Adrenal gland (tissue), 9 donors: ENCODE measurements at regions not wholly inside any gene's neighbourhood (a gene's known extent, or its start where the extent isn't known, plus 50 kb on each side); places are given as distances from the start of the nearest gene placed in this dataset.

Source experiments
- DNase-seq, 7 donors: peaks; one replicate each; pipeline ENCODE4 v3.0.0-alpha.2; 2019 to 2020
- H3K27ac ChIP-seq, 5 donors: fragments of 200-600 bp; sonication (generic) in 4 of 5; 1 replicate in 3 of 5; 2 replicates in 2 of 5; pipeline versions ENCODE4 v1.5.1 to v1.8.0; 2016 to 2020; ENCODE audit warnings: mild to moderate bottlenecking in 1 of 5
- H3K27me3 ChIP-seq: fragments of 200-600 bp; 2 replicates; pipeline ENCODE4 v1.8.0; 2021
- H3K36me3 ChIP-seq, 2 donors: fragments of 200-600 bp; replicated peaks in 1 of 2; 1 replicate in 1 of 2; 2 replicates in 1 of 2; pipeline versions ENCODE4 v1.5.1 to v1.8.0; 2018 to 2022
- H3K4me1 ChIP-seq, 2 donors: fragments of 200-600 bp; replicated peaks in 1 of 2; 1 replicate in 1 of 2; 2 replicates in 1 of 2; pipeline versions ENCODE4 v1.5.1 to v1.8.0; 2018 to 2021
- H3K4me3 ChIP-seq, 4 donors: fragments of 200-600 bp; sonication (generic) in 3 of 4; one replicate each; pipeline ENCODE4 v1.5.1; 2016 to 2018
- H3K9me3 ChIP-seq, 3 donors: fragments of 200-600 bp; sonication (generic) in 1 of 3; replicated peaks in 1 of 3; 1 replicate in 2 of 3; 2 replicates in 1 of 3; pipeline versions ENCODE4 v1.5.1 to v1.8.0; 2016 to 2021
- CTCF ChIP-seq, 6 experiments: fragments of 450-650 bp in 4 of 6; fragments of 200-600 bp in 2 of 6; sonication (generic) in 1 of 6; IDR thresholded peaks; 1 replicate in 5 of 6; 2 replicates in 1 of 6; pipeline versions ENCODE4 v1.5.1 to v1.8.0; 2016 to 2021; ENCODE audit warnings: antibody characterized with exemption in 6 of 6, mild to moderate bottlenecking in 2 of 6, moderate library complexity in 1 of 6
- POLR2A ChIP-seq, 2 donors: fragments of 450-650 bp; IDR thresholded peaks; one replicate each; pipeline ENCODE4 v1.6.1; 2017; ENCODE audit warnings: antibody characterized with exemption in 2 of 2, mild to moderate bottlenecking in 2 of 2, moderate library complexity in 1 of 2
- WGBS, 4 donors: extraction: QIAGEN DNeasy Blood & Tissue Kit in 2 of 4; methylation state at CpG; one replicate each; pipeline versions ENCODE4 v1.1.5 to v1.1.7; 2013 to 2017; 5-methylcytosine and 5-hydroxymethylcytosine counted together
- intact Hi-C, 2 donors: fragments of 100-400 bp; cut with DNase I; formaldehyde crosslinking; loops; one replicate each; pipeline versions ENCODE4 v1.14.1 to v1.15.0; 2022 to 2023
- donor health status: healthy with polysubstance abuse.
- donor health status: Bipolar disorder and iron deficiency.
- donor health status: DM: yes; HTN: yes; CAD: no.
- donor health status: DM: no; HTN: no; CAD: no.
- donor health status: DM: no; HTN: no; CAD: no.

GRCh38 chr21:31530364-31530763 lies 129.1 kb upstream of the SOD1 start:
- TF ChIP-seq CTCF (IDR thresholded peaks at IDR 0.05) = no peak
- TF ChIP-seq POLR2A (IDR thresholded peaks at IDR 0.05) = no peak
- DNase-seq = no peak
- Histone ChIP-seq H3K27ac (no peak overlapping the region), H3K4me1 (no peaks in the 10 kb centered on the region), H3K9me3 (no peaks in the 10 kb centered on the region), H3K27me3 (no peaks in the 10 kb centered on the region), H3K4me3 (no peak overlapping the region), H3K36me3 (no peaks in the 10 kb centered on the region)
- 77 to 86% (median 81%) methylated on average over 8 to 9 of the region's 9 CpGs for WGBS, 4 donors
- intact Hi-C loops = no loop called here

GRCh38 chr21:31529406-31529805 lies 130.1 kb upstream of the SOD1 start:
- TF ChIP-seq POLR2A (IDR thresholded peaks at IDR 0.05) (no peak), CTCF (IDR thresholded peaks at IDR 0.05) (no peak)
- Histone ChIP-seq H3K36me3 (no peaks in the 10 kb centered on the region), H3K27ac (no peak overlapping the region), H3K27me3 (no peaks in the 10 kb centered on the region), H3K4me1 (no peaks in the 10 kb centered on the region), H3K9me3 (no peaks in the 10 kb centered on the region), H3K4me3 (no peak overlapping the region)
- 21 to 47% (median 35%) methylated on average over 1 of the region's 1 CpG for WGBS, 4 donors
- no peak for DNase-seq
- intact Hi-C loops = no loop called here

- H3K27ac ChIP-seq = no peak overlapping the region
- no peak for DNase-seq
- H3K27me3 ChIP-seq = no peaks in the 10 kb centered on the region
- H3K4me1 ChIP-seq = no peaks in the 10 kb centered on the region
- TF ChIP-seq CTCF (IDR thresholded peaks at IDR 0.05) (no peak), POLR2A (IDR thresholded peaks at IDR 0.05) (no peak)
- H3K36me3 ChIP-seq = no peaks in the 10 kb centered on the region
- intact Hi-C loops = no loop called here
- 69 to 77% (median 74%) methylated on average over 4 of the region's 4 CpGs for WGBS, 4 donors
- H3K4me3 ChIP-seq = no peak overlapping the region
- no peaks in the 10 kb centered on the region for H3K9me3 ChIP-seq
Observed at GRCh38 chr21:31526040-31526439, 133.5 kb upstream of the SOD1 start.

DNA sequence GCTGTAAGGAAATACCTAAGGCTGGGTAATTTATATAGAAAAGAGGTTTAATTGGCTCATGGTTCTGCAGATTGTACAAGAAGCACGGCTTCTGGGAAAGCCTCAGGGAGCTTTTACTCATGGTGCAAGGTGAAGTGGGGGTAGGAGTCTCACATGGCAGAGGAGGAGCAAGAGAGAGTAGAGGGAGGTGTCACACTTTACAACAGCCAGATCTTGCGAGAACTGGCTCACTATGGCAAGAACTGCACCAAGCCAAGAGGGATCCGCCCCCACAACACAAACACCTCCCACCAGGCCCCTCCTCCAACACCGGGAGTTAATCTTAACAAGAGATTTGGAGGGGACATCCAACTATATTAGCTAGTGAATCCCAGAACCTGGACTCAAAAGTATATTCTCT lies 135.4 kb upstream of the SOD1 start:
- Histone ChIP-seq H3K4me3 (no peak overlapping the region), H3K27ac (no peak overlapping the region), H3K4me1 (no peaks in the 10 kb centered on the region), H3K9me3 (no peaks in the 10 kb centered on the region), H3K36me3 (no peaks in the 10 kb centered on the region), H3K27me3 (no peaks in the 10 kb centered on the region)
- intact Hi-C loops = no loop called here
- no peak for DNase-seq
- WGBS, 4 donors = 83 to 87% (median 86%) methylated on average over 4 of the region's 4 CpGs
- TF ChIP-seq CTCF (IDR thresholded peaks at IDR 0.05) (no peak), POLR2A (IDR thresholded peaks at IDR 0.05) (no peak)
